Breast epithelium (tissue), 4 donors: ENCODE measurements at regions not wholly inside any gene's neighbourhood (a gene's known extent, or its start where the extent isn't known, plus 50 kb on each side); places are given as distances from the start of the nearest gene placed in this dataset.

Experiments
- DNase-seq, 2 donors: peaks; one replicate each; pipeline ENCODE4 v3.0.0-alpha.2; 2019; ENCODE audit warnings: low spot score in 2 of 2
- H3K27ac ChIP-seq, 2 donors: fragments of 200-600 bp; sonication (generic) in 1 of 2; one replicate each; pipeline ENCODE4 v1.5.1; 2016 to 2019; ENCODE audit warnings: mild to moderate bottlenecking in 1 of 2
- H3K27me3 ChIP-seq, 2 donors: fragments of 200-600 bp; sonication (generic) in 1 of 2; one replicate each; pipeline versions ENCODE4 v1.5.1 to v1.6.0; 2017 to 2019; ENCODE audit warnings: control low read depth in 1 of 2, mild to moderate bottlenecking in 1 of 2
- H3K36me3 ChIP-seq: fragments of 200-600 bp; one replicate; pipeline ENCODE4 v1.5.1; 2019
- H3K4me1 ChIP-seq, 2 donors: fragments of 200-600 bp; sonication (generic); one replicate each; pipeline ENCODE4 v1.5.1; 2016 to 2019; ENCODE audit warnings: control low read depth in 1 of 2
- H3K4me3 ChIP-seq, 3 donors: fragments of 200-600 bp; sonication (generic); 1 replicate in 2 of 3; 2 replicates in 1 of 3; pipeline ENCODE4 v1.5.1; 2016 to 2019; ENCODE audit warnings: mild to moderate bottlenecking in 3 of 3, moderate library complexity in 2 of 3
- H3K9me3 ChIP-seq, 2 donors: fragments of 200-600 bp; sonication (generic) in 1 of 2; one replicate each; pipeline ENCODE4 v1.5.1; 2016 to 2019; ENCODE audit warnings: control low read depth in 1 of 2
- CTCF ChIP-seq, 3 donors: fragments of 450-650 bp; IDR thresholded peaks; one replicate each; pipeline ENCODE4 v1.5.1; 2016 to 2017; ENCODE audit warnings: antibody characterized with exemption in 3 of 3, mild to moderate bottlenecking in 3 of 3, moderate library complexity in 3 of 3
- POLR2A ChIP-seq: fragments of 450-650 bp; IDR thresholded peaks from one replicate; pipeline ENCODE4 v1.6.1; 2016; ENCODE audit warnings: antibody characterized with exemption, mild to moderate bottlenecking, moderate library complexity
- POLR2AphosphoS5 ChIP-seq, 3 donors: sonication (generic); formaldehyde crosslinking; IDR thresholded peaks; one replicate each; pipeline ENCODE4 v1.6.1; 2017; ENCODE audit warnings: antibody characterized with exemption in 3 of 3
- intact Hi-C: fragments of 100-400 bp; cut with DNase I; formaldehyde crosslinking; loops from one replicate; pipeline ENCODE4 v1.15.1; 2023; ENCODE audit warnings: low total_unique reads

GRCh38 chr14:27164139-27164538 lies 566.3 kb upstream of the NOVA1 start:
- no peaks in the 10 kb centered on the region for H3K4me1 ChIP-seq
- no peaks in the 10 kb centered on the region for H3K36me3 ChIP-seq
- no peak overlapping the region for H3K27ac ChIP-seq
- no peak overlapping the region for H3K4me3 ChIP-seq
- intact Hi-C loops: no loop called here
- DNase-seq: no peak
- TF ChIP-seq POLR2A (no peak), CTCF (IDR thresholded peaks at IDR 0.05) (no peak), POLR2AphosphoS5 (IDR thresholded peaks at IDR 0.05) (no peak)
- no peaks in the 10 kb centered on the region for H3K27me3 ChIP-seq
- H3K9me3 ChIP-seq: no peaks in the 10 kb centered on the region

DNA sequence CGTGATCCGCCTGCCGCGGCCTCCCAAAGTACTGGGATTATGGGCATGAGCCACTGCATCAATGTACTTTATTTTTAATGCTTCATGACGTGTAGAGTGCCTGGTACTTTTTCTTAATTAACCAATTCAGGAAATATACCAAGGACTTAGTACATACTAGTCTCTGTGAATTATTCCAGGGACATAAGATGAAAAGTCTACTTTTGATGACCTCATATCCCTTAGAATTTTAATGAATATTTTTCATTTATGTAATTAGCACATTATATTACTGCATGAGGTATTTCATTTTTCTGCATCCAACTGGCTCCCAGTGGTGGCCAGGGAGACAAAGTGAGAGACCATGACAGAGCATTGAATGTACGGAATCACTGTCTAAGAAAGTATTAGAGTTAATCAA lies 577.7 kb upstream of the NOVA1 start:
- no peaks in the 10 kb centered on the region for H3K4me1 ChIP-seq
- no peaks in the 10 kb centered on the region for H3K27me3 ChIP-seq
- no peak overlapping the region for H3K4me3 ChIP-seq
- H3K27ac ChIP-seq: no peak overlapping the region
- DNase-seq: no peak
- intact Hi-C loops: no loop called here
- no peak for TF ChIP-seq CTCF (IDR thresholded peaks at IDR 0.05)
- no peak for TF ChIP-seq POLR2A
- TF ChIP-seq POLR2AphosphoS5 (IDR thresholded peaks at IDR 0.05): no peak
- H3K36me3 ChIP-seq: no peaks in the 10 kb centered on the region
- H3K9me3 ChIP-seq: no peaks in the 10 kb centered on the region

DNA sequence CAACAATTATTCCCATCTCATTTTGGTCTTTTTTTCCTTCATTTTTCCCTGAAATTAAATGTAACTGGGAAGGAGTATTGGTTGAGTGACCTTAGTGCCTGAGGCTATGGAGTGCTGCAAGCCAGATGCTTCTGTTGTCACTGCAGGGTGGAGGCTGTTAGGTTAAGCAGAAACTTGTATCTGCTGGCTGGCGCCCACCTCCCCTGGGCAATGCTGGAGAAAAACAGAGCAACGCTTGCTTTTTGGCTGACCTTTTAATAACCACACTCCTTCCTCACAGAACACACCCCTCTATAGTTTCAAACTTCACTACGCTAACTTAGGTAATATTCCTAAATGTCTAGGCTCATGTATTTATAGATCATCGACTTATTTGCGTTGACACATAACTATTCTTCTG lies 583.5 kb upstream of the NOVA1 start:
- TF ChIP-seq POLR2A: no peak
- TF ChIP-seq CTCF (IDR thresholded peaks at IDR 0.05): no peak
- no peak for TF ChIP-seq POLR2AphosphoS5 (IDR thresholded peaks at IDR 0.05)
- no peak for DNase-seq
- H3K4me1 ChIP-seq: no peaks in the 10 kb centered on the region
- no peak overlapping the region for H3K4me3 ChIP-seq
- no peaks in the 10 kb centered on the region for H3K27me3 ChIP-seq
- no peaks in the 10 kb centered on the region for H3K36me3 ChIP-seq
- intact Hi-C loops: no loop called here
- H3K27ac ChIP-seq: no peak overlapping the region
- H3K9me3 ChIP-seq: no peaks in the 10 kb centered on the region

- no peaks in the 10 kb centered on the region for H3K27me3 ChIP-seq
- no peak for TF ChIP-seq POLR2AphosphoS5 (IDR thresholded peaks at IDR 0.05)
- no peak for TF ChIP-seq CTCF (IDR thresholded peaks at IDR 0.05)
- no peak for TF ChIP-seq POLR2A
- no peaks in the 10 kb centered on the region for H3K4me1 ChIP-seq
- H3K9me3 ChIP-seq: no peaks in the 10 kb centered on the region
- intact Hi-C loops: no loop called here
- no peaks in the 10 kb centered on the region for H3K36me3 ChIP-seq
- H3K4me3 ChIP-seq: no peak overlapping the region
- DNase-seq: no peak
- no peak overlapping the region for H3K27ac ChIP-seq
Observed at GRCh38 chr14:27184427-27184826, 586.6 kb upstream of the NOVA1 start.

DNA sequence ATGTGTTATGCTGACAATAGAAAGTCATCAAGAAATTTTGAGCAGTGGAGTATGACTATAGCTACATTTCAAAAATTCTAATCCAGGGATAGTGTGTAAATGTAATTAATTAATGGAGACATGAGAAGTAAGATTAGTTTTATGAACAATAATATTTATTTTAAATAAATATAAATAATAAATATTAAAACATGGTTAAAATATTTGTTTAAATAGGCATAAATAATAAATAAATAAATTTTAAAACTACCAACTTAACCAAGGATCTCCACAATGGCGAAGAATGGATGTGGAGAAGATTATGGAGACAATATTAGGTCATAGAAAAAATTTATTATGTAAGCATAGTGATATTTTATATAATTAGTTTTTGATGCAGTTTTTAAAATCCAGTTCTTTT lies 588.2 kb upstream of the NOVA1 start:
- intact Hi-C loops: no loop called here
- no peaks in the 10 kb centered on the region for H3K27me3 ChIP-seq
- H3K4me1 ChIP-seq: no peaks in the 10 kb centered on the region
- TF ChIP-seq CTCF (IDR thresholded peaks at IDR 0.05) (no peak), POLR2AphosphoS5 (IDR thresholded peaks at IDR 0.05) (no peak), POLR2A (no peak)
- DNase-seq: no peak
- H3K4me3 ChIP-seq: no peak overlapping the region
- H3K27ac ChIP-seq: no peak overlapping the region
- no peaks in the 10 kb centered on the region for H3K36me3 ChIP-seq
- no peaks in the 10 kb centered on the region for H3K9me3 ChIP-seq
